Stimulated activated naive CD8-positive, alpha-beta T cell treated with anti-CD3 and anti-CD28 coated beads, Interleukin-15, Interleukin-2, amounts not matched to agents 100 ng/mL and 50 ng/mL, for 24 hours (primary cell): ENCODE measurements at regions not wholly inside any gene's neighbourhood (a gene's known extent, or its start where the extent isn't known, plus 50 kb on each side); places are given as distances from the start of the nearest gene placed in this dataset.

Experiments
- H3K27ac Mint-ChIP-seq: one replicate; pipeline ENCODE4 v1.8.0; 2021; ENCODE audit warnings: mild to moderate bottlenecking, mixed read lengths
- H3K27me3 Mint-ChIP-seq: one replicate; pipeline ENCODE4 v1.8.0; 2021; ENCODE audit warnings: mixed read lengths
- H3K36me3 Mint-ChIP-seq: one replicate; pipeline ENCODE4 v1.8.0; 2021; ENCODE audit warnings: low read depth, mixed read lengths
- H3K4me1 Mint-ChIP-seq: one replicate; pipeline ENCODE4 v1.8.0; 2021; ENCODE audit warnings: low read depth, mixed read lengths
- H3K4me3 Mint-ChIP-seq: one replicate; pipeline ENCODE4 v1.8.0; 2021; ENCODE audit warnings: mild to moderate bottlenecking, mixed read lengths
- H3K9me3 Mint-ChIP-seq: one replicate; pipeline ENCODE4 v1.8.0; 2021; ENCODE audit warnings: mixed read lengths

- H3K36me3 Mint-ChIP-seq = no peaks in the 10 kb centered on the region
- H3K4me3 Mint-ChIP-seq = no peak overlapping the region
- H3K9me3 Mint-ChIP-seq = no peaks in the 10 kb centered on the region
- no peaks in the 10 kb centered on the region for H3K4me1 Mint-ChIP-seq
- H3K27ac Mint-ChIP-seq = no peak overlapping the region
- no peaks in the 10 kb centered on the region for H3K27me3 Mint-ChIP-seq
Observed at GRCh38 chr13:38542601-38543000, 144.3 kb upstream of the FREM2 start.

- Mint-ChIP-seq H3K4me3 (no peak overlapping the region), H3K36me3 (no peaks in the 10 kb centered on the region), H3K27ac (no peak overlapping the region), H3K9me3 (no peaks in the 10 kb centered on the region), H3K27me3 (no peaks in the 10 kb centered on the region), H3K4me1 (no peaks in the 10 kb centered on the region)
Observed at GRCh38 chr13:38543561-38543960, 143.3 kb upstream of the FREM2 start.

- no peaks in the 10 kb centered on the region for H3K36me3 Mint-ChIP-seq
- no peak overlapping the region for H3K4me3 Mint-ChIP-seq
- no peak overlapping the region for H3K27ac Mint-ChIP-seq
- H3K27me3 Mint-ChIP-seq = peaks cover 1% of the 10 kb centered on the region
- peaks cover 2% of the 10 kb centered on the region for H3K9me3 Mint-ChIP-seq
- H3K4me1 Mint-ChIP-seq = no peaks in the 10 kb centered on the region
Observed at GRCh38 chr13:38563739-38564138, 123.1 kb upstream of the FREM2 start.

- Mint-ChIP-seq H3K36me3 (no peaks in the 10 kb centered on the region), H3K9me3 (peaks cover 8% of the 10 kb centered on the region), H3K27me3 (peaks cover 4% of the 10 kb centered on the region), H3K4me3 (no peak overlapping the region), H3K27ac (no peak overlapping the region), H3K4me1 (no peaks in the 10 kb centered on the region)
Observed at GRCh38 chr13:38564256-38565150, 122.4 kb upstream of the FREM2 start.

- H3K4me1 Mint-ChIP-seq = no peaks in the 10 kb centered on the region
- no peak overlapping the region for H3K27ac Mint-ChIP-seq
- H3K27me3 Mint-ChIP-seq = peaks cover 7% of the 10 kb centered on the region
Observed at GRCh38 chr13:38566023-38566422, 120.9 kb upstream of the FREM2 start.

GRCh38 chr13:38566519-38566918 is 120.4 kb upstream of the FREM2 start:
- H3K27me3 Mint-ChIP-seq = peaks cover 7% of the 10 kb centered on the region
- no peak overlapping the region for H3K4me3 Mint-ChIP-seq
- H3K27ac Mint-ChIP-seq = no peak overlapping the region
- H3K4me1 Mint-ChIP-seq = no peaks in the 10 kb centered on the region
- H3K9me3 Mint-ChIP-seq = peaks cover 12% of the 10 kb centered on the region
- no peaks in the 10 kb centered on the region for H3K36me3 Mint-ChIP-seq

More at GRCh38 chr13:38566023-38566422, 120.9 kb upstream of the FREM2 start:
- H3K36me3 Mint-ChIP-seq = no peaks in the 10 kb centered on the region
- peaks cover 12% of the 10 kb centered on the region for H3K9me3 Mint-ChIP-seq
- no peak overlapping the region for H3K4me3 Mint-ChIP-seq

- H3K9me3 Mint-ChIP-seq = peaks cover 12% of the 10 kb centered on the region
- no peaks in the 10 kb centered on the region for H3K36me3 Mint-ChIP-seq
- H3K4me1 Mint-ChIP-seq = no peaks in the 10 kb centered on the region
- H3K27ac Mint-ChIP-seq = no peak overlapping the region
- peaks cover 7% of the 10 kb centered on the region for H3K27me3 Mint-ChIP-seq
- no peak overlapping the region for H3K4me3 Mint-ChIP-seq
Observed at GRCh38 chr13:38570706-38571105, 116.2 kb upstream of the FREM2 start.

- Mint-ChIP-seq H3K4me3 (no peak overlapping the region), H3K27ac (no peak overlapping the region), H3K9me3 (no peaks in the 10 kb centered on the region), H3K36me3 (no peaks in the 10 kb centered on the region), H3K4me1 (no peaks in the 10 kb centered on the region), H3K27me3 (no peaks in the 10 kb centered on the region)
Observed at GRCh38 chr13:38575427-38575826, 111.5 kb upstream of the FREM2 start.

- H3K36me3 Mint-ChIP-seq = no peaks in the 10 kb centered on the region
- H3K27me3 Mint-ChIP-seq = no peaks in the 10 kb centered on the region
- no peaks in the 10 kb centered on the region for H3K9me3 Mint-ChIP-seq
- no peak overlapping the region for H3K27ac Mint-ChIP-seq
- no peaks in the 10 kb centered on the region for H3K4me1 Mint-ChIP-seq
- H3K4me3 Mint-ChIP-seq = no peak overlapping the region
Observed at GRCh38 chr13:38577048-38577447, 109.8 kb upstream of the FREM2 start.

- Mint-ChIP-seq H3K27me3 (no peaks in the 10 kb centered on the region), H3K27ac (no peak overlapping the region), H3K36me3 (no peaks in the 10 kb centered on the region), H3K4me1 (no peaks in the 10 kb centered on the region), H3K9me3 (no peaks in the 10 kb centered on the region), H3K4me3 (no peak overlapping the region)
Observed at GRCh38 chr13:38582133-38582532, 104.7 kb upstream of the FREM2 start.

GRCh38 chr13:38590230-38590629 is 96.6 kb upstream of the FREM2 start:
- Mint-ChIP-seq H3K4me3 (no peak overlapping the region), H3K9me3 (peaks cover 8% of the 10 kb centered on the region), H3K4me1 (no peaks in the 10 kb centered on the region), H3K27ac (no peak overlapping the region), H3K27me3 (peaks cover 4% of the 10 kb centered on the region), H3K36me3 (no peaks in the 10 kb centered on the region)

- H3K4me1 Mint-ChIP-seq = no peaks in the 10 kb centered on the region
- H3K36me3 Mint-ChIP-seq = no peaks in the 10 kb centered on the region
- H3K27ac Mint-ChIP-seq = no peak overlapping the region
Observed at GRCh38 chr13:38590796-38591507, 95.9 kb upstream of the FREM2 start.

GRCh38 chr13:38602266-38602665 is 84.6 kb upstream of the FREM2 start:
- no peaks in the 10 kb centered on the region for H3K9me3 Mint-ChIP-seq
- H3K27ac Mint-ChIP-seq = no peak overlapping the region
- no peak overlapping the region for H3K4me3 Mint-ChIP-seq
- H3K27me3 Mint-ChIP-seq = peaks cover 3% of the 10 kb centered on the region
- H3K36me3 Mint-ChIP-seq = no peaks in the 10 kb centered on the region
- no peaks in the 10 kb centered on the region for H3K4me1 Mint-ChIP-seq

More at GRCh38 chr13:38590796-38591507, 95.9 kb upstream of the FREM2 start:
- H3K27me3 Mint-ChIP-seq = peaks cover 7% of the 10 kb centered on the region
- peaks cover 8% of the 10 kb centered on the region for H3K9me3 Mint-ChIP-seq
- H3K4me3 Mint-ChIP-seq = no peak overlapping the region

GRCh38 chr13:38606699-38607535 is 80.0 kb upstream of the FREM2 start:
- no peaks in the 10 kb centered on the region for H3K36me3 Mint-ChIP-seq
- H3K27ac Mint-ChIP-seq = no peak overlapping the region
- no peaks in the 10 kb centered on the region for H3K27me3 Mint-ChIP-seq
- no peak overlapping the region for H3K4me3 Mint-ChIP-seq
- H3K4me1 Mint-ChIP-seq = no peaks in the 10 kb centered on the region
- no peaks in the 10 kb centered on the region for H3K9me3 Mint-ChIP-seq

GRCh38 chr13:38617936-38618335 is 68.9 kb upstream of the FREM2 start:
- H3K27me3 Mint-ChIP-seq = no peaks in the 10 kb centered on the region
- no peaks in the 10 kb centered on the region for H3K36me3 Mint-ChIP-seq
- no peaks in the 10 kb centered on the region for H3K9me3 Mint-ChIP-seq
- no peaks in the 10 kb centered on the region for H3K4me1 Mint-ChIP-seq
- H3K27ac Mint-ChIP-seq = no peak overlapping the region
- H3K4me3 Mint-ChIP-seq = no peak overlapping the region
